GM19463 (cell line): ENCODE measurements at regions not wholly inside any gene's neighbourhood (a gene's known extent, or its start where the extent isn't known, plus 50 kb on each side); places are given as distances from the start of the nearest gene placed in this dataset.

ENCODE experiments used
- ATAC-seq: cut with Tn5 transposase; IDR thresholded peaks from one replicate; pipeline ENCODE4 v1.9.1; 2021; ENCODE audit warnings: mild to moderate bottlenecking, moderate library complexity; ENCODE audit not compliant: unreplicated experiment

DNA sequence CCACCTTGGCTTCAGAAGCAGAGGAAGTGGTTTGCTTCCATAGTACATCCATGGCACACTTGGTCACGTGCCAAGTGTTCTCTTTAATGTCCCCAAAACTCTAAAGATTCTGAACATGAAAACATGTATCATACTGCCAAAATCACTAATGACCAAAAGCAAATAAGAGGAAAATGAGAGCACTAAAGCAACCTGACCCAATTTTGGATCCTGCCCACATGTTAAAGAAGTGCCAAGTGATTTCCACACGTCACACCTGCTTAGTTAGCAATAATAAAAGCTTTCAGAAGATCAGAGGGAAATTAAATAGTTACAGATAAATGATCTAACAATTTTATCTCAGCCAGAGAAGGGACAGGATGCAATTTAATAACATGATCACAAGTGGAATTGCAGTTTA lies 1170.0 kb downstream of the XPNPEP1 start:
- no peak for ATAC-seq

GRCh38 chr10:108749042-108749441 lies 1174.3 kb downstream of the XPNPEP1 start:
- peak; percentile 67 for ATAC-seq

GRCh38 chr10:108736111-108736510 lies 1187.2 kb downstream of the XPNPEP1 start:
- no peak for ATAC-seq

DNA sequence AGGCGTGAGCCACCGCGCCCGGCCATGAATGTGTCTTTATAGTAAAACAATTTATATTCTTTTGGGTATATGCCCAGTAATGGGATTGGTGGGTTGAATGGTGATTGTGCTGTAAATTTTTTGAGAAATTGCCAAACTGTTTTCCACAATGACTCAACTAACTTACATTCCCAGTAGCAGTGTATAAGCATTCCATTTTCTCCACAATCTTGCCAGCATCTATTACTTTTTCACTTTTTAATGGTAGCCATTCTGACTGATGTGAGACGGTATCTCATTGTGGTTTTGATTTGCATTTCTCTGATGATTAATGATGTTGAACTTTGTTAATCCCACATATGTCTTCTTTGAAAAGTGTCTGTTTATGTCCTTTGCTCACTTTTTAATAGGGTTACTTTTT lies 1187.9 kb downstream of the XPNPEP1 start:
- no peak for ATAC-seq

GRCh38 chr10:108721874-108722273 lies 1201.4 kb downstream of the XPNPEP1 start:
- no peak for ATAC-seq

DNA sequence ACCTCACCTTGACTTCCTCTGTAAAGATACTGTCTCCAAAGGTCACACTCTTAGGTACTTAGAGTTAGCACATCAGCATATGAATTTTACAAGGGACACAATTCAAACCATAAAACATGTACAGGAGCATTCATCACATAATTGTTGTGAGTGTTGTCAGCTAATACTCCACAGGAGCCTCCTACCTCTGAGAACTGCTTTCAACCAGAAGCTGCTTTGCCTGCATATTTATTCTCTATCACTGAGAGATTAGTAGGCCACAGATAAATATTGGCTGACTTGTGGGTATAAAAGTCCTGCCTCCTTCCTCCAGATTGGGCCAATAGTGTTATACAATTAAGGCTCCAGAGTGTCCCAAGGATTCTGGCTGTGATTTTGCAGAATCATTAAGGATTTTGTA lies 1207.0 kb downstream of the XPNPEP1 start:
- ATAC-seq, result no peak

DNA sequence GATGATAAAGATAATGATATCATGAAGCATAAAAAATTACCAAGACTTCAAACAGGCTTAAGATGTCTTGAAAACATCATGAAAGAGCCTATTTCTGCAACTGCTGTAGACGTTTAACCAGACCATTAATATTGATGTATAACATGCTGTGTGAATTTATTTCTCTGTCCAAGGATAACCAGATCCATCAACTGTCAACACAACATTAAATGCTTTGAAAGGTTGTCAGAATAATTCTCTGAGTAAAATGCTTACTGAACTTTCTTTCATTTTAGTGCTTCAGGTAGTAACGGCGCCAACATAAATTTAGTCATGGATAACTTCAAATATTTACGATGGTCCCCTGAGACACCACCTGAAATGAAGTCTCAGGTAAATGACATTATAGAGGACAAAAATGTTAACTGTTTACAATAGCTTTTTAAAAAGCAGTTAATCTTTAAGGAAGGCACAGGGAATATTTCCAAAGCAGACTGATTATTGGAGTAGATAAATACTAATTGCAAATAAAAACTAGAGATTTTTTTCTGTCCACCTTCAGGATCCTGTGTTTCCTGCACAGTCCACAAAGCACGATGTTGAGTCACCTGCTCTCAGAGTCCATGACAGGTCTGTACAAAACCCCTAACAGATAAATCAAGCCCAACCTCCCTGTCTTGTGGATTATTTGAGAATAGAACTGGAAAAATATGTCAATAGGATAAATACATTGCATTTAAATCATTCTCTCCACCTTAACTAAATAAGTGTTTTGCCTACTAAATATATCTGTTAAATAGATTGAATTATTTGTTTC lies 1213.2 kb downstream of the XPNPEP1 start:
- ATAC-seq, result no peak

- no peak for ATAC-seq
Measured at GRCh38 chr10:108708363-108708762, 1214.9 kb downstream of the XPNPEP1 start.

DNA sequence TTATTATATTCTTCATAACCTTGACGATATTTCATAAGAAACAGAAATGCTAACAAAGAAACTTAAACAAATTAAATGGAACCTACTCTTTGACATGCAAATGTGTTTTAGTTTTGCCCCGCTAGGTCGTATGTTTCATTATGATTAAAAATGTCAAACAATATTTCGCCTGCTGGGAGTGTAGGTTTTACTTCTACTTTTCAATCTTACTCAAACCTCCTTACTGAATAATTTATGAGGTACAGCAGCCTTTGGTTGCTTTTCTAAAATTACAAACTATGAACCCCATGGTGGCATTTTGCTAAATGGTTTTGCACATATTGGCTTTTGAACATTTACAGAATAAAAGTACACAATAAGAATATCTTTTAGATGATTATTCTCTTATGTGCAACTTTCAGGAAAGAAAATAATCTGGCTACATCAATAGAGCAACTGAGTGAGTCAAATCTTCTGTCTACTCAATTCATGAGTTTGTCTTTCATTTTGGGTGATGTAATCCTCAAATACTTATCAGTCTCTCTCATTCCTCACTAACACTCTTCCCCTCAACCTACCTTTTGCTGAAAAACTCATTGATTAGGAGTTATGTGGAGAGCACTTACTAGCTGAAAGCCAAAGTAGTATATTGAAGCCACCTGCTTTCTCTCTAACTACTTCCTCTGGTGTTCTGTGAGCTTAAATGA lies 1226.4 kb downstream of the XPNPEP1 start:
- ATAC-seq, result peak; percentile 90

- no peak for ATAC-seq
Measured at GRCh38 chr10:108691126-108691525, 1232.2 kb downstream of the XPNPEP1 start.

DNA sequence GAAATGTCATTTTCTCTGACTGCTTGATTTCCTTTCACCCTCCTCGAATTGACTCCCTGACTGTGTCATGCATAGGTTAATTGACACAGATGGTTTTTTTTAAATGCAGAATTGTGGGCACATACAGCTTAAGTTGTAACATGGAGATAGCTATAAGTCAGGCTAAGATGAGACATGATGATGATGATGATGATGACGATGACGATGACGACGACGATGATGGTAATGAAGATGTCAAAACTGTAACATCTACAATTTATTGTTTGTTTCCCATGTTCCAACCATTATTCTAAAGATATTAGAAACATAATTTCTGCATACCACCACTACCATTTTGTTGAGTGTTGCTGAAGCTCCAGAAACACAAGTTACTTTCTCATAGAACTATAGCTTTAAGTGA lies 1232.8 kb downstream of the XPNPEP1 start:
- ATAC-seq, result no peak

DNA sequence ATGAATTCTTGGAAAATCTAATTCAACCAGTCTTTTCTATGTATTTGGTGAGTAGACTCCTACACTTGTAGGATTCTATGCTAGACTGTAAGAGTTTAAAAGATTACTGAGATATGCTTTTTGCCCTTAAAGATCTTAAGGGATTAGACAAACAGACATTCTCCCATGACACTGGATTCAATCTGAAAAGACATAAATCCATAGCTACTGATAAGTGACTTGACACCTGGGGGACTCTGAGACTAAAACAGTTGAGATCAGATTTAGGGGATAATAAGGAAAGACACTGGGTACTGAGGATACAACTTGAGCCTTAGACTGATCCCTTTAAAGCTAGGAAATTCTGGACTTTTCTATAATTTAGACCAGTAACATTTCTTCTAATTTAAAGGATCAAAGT lies 1233.4 kb downstream of the XPNPEP1 start:
- ATAC-seq, result no peak

- ATAC-seq, result no peak
Measured at GRCh38 chr10:108688314-108688713, 1235.0 kb downstream of the XPNPEP1 start.

- ATAC-seq, result no peak
Measured at GRCh38 chr10:108685863-108686531, 1237.3 kb downstream of the XPNPEP1 start.

GRCh38 chr10:108684431-108684830 lies 1238.9 kb downstream of the XPNPEP1 start:
- ATAC-seq, result no peak

DNA sequence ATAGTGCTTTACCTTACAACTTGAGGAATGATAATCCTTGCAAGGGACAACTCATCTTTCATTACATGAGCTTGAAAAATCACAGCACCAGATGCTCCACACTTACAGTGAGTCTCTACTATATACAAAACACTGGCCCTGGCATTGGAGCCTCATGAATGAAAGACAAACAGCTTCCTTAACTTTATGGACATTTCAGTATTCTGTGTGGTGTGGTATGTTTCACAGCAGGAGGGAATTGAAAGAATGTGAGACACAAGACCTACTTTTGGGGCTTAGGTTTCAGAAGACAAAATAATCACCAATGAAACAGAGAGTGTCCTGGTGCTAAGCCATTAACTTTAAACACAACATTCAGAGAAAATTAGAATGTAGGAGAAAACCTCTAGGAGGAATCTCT lies 1249.6 kb downstream of the XPNPEP1 start:
- no peak for ATAC-seq

GRCh38 chr10:108663587-108663986 lies 1259.7 kb downstream of the XPNPEP1 start:
- ATAC-seq, result no peak

DNA sequence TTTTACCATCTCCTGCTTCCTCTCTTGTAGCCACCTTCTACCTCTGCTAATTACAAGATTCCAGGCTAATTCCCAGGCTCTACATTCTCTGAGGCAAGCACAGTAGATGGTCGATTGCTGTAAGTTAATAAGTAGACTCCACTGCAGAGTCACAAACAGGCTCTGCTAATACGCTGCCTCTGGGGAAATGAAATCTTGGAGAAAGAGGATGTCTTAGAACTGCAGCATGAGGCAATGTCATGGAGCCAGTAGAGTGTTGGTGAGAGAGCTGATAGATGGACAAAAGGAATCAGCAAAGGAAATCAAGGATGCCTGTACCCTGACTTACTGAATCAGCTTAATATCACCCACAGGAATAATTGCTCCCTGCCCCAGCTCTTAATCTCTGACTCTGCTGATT lies 1260.3 kb downstream of the XPNPEP1 start:
- ATAC-seq, result no peak

- no peak for ATAC-seq
Measured at GRCh38 chr10:108655057-108655456, 1268.3 kb downstream of the XPNPEP1 start.

DNA sequence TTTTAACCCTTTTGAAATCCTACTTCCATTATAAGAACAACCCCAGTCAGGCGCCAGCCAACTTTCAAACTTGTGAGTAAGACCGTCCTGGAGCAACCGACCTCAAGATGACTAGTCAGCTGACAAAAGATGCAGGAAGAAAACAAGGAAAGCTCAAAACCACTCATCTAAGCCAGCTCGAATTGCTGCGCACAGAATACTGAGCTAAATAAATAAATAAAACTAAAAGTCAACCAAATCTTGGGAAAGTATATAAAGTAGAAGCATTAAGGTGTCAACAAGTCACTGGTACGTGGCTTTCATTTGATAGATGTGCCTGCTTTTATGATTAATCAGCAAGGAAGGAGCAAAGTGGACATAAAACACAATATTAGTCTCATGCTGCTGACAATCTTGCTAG lies 1269.8 kb downstream of the XPNPEP1 start:
- no peak for ATAC-seq

GRCh38 chr10:108639010-108639409 lies 1284.3 kb downstream of the XPNPEP1 start:
- no peak for ATAC-seq

DNA sequence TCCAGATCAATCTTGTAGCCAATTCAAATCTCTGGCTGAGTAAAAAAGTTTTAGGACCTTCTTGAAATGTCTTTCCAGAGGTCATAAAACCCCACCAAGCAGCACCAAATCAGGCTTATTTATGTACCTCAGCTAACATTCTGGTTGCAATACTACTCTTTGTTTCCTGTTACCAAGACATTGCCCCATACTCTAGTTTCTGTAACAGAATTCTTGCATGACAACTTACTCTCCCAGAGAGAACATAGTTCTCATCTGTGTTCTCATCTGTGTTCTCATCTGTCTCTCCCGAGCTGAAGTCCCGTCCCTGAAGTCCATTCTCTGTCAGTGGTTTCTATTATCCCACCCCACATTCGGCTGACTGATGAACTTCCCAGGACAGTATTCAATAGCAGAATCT lies 1285.1 kb downstream of the XPNPEP1 start:
- ATAC-seq, result no peak
